ENCODE measurements at regions not wholly inside any gene's neighbourhood (a gene's known extent, or its start where the extent isn't known, plus 50 kb on each side); places are given as distances from the start of the nearest gene placed in this dataset.

- no peak for TF ChIP-seq REST (IDR thresholded peaks at IDR 0.05; ENCODE audit: unreplicated experiment)
- no peak for TF ChIP-seq ZNF114 (CRISPR knock-in tag; IDR thresholded peaks at IDR 0.05)
- TF ChIP-seq EZH2phosphoT487 (IDR thresholded peaks at IDR 0.05; ENCODE audit: unreplicated experiment): no peak
These were observed 208.3 kb downstream of the LY86 start (continued) for GRCh38 chr6:6796818-6797217.

GRCh38 chr6:6798448-6798860 is 209.9 kb downstream of the LY86 start:
- no peak overlapping the region for H3K27ac Mint-ChIP-seq
- H3K79me2 ChIP-seq (replicated peaks; ENCODE audit: insufficient read depth): no peaks in the 10 kb centered on the region
- ATAC-seq: no peak
- H2AFZ ChIP-seq: no peak overlapping the region
- no peaks in the 10 kb centered on the region for H3K36me3 Mint-ChIP-seq (ENCODE audit: low read depth)
- no peak overlapping the region for H3K4me3 ChIP-seq
- no peaks in the 10 kb centered on the region; the same call in 2 of the 3 replicates for H3K9me3 Mint-ChIP-seq
- no peaks in the 10 kb centered on the region for H3K4me1 ChIP-seq (ENCODE audit: insufficient read depth)
- H3K4me3 Mint-ChIP-seq: no peak overlapping the region
- no peaks in the 10 kb centered on the region for H3F3A ChIP-seq (replicated peaks; ENCODE audit: low read depth)
- H3K27me3 ChIP-seq (ENCODE audit: insufficient read depth): no peaks in the 10 kb centered on the region
- no peak overlapping the region for H3K27ac ChIP-seq (ENCODE audit: low read depth)
- H3K4me1 Mint-ChIP-seq: no peaks in the 10 kb centered on the region
- no peaks in the 10 kb centered on the region for H3K9me2 ChIP-seq (ENCODE audit: insufficient read depth)
- no peak for DNase-seq (ENCODE audit: low spot score)
- H3K4me2 ChIP-seq: no peak overlapping the region
- no peaks in the 10 kb centered on the region for H4K20me1 ChIP-seq (replicated peaks; ENCODE audit: insufficient read depth)
- peaks cover 7% of the 10 kb centered on the region for H3K27me3 Mint-ChIP-seq (ENCODE audit: insufficient read depth, low read depth, poor library complexity)
- H3K36me3 ChIP-seq (ENCODE audit: insufficient read depth): no peaks in the 10 kb centered on the region
- no peak for TF ChIP-seq ZNF114 (CRISPR knock-in tag; IDR thresholded peaks at IDR 0.05)
- no peak for TF ChIP-seq JUNB (IDR thresholded peaks at IDR 0.05; ENCODE audit: unreplicated experiment)
- no peak for TF ChIP-seq ETS1 (IDR thresholded peaks at IDR 0.05)
- no peak for TF ChIP-seq CREB1 (CRISPR knock-in tag; IDR thresholded peaks at IDR 0.05; ENCODE audit: low read depth)
- no peak for TF ChIP-seq ZNF331 (CRISPR knock-in tag; IDR thresholded peaks at IDR 0.05; ENCODE audit: low read depth)
- TF ChIP-seq NANOG (IDR thresholded peaks at IDR 0.05; ENCODE audit: borderline replicate concordance): no peak
- no peak for TF ChIP-seq POLR2AphosphoS5 (IDR thresholded peaks at IDR 0.05; ENCODE audit: low read depth)
- TF ChIP-seq STAT1 (IDR thresholded peaks at IDR 0.05; ENCODE audit: unreplicated experiment): no peak
- no peak for TF ChIP-seq EZH2phosphoT487 (IDR thresholded peaks at IDR 0.05; ENCODE audit: unreplicated experiment)
- no peak for TF ChIP-seq REST (IDR thresholded peaks at IDR 0.05; ENCODE audit: unreplicated experiment)
- no peak for TF ChIP-seq ZNF462 (CRISPR knock-in tag; IDR thresholded peaks at IDR 0.05)
